Aorta (tissue), 5 donors: ENCODE measurements at regions not wholly inside any gene's neighbourhood (a gene's known extent, or its start where the extent isn't known, plus 50 kb on each side); places are given as distances from the start of the nearest gene placed in this dataset.
A peak's percentile ranks its signal among the peaks of the same experiment; 100 is the strongest.

Experiments
- ATAC-seq: fragments of 200-7000 bp; cut with Tn5 transposase; one replicate; pipeline ENCODE4 v1.9.1; 2022; ENCODE audit warnings: moderate library complexity; ENCODE audit not compliant: low FRiP score
- DNase-seq, 2 donors: peaks; one replicate each; pipeline ENCODE4 v3.0.0-alpha.2; 2020
- H3K27ac ChIP-seq, 2 donors: one replicate each; pipeline ENCODE4 v1.5.1; 2013; ENCODE audit warnings: low read length in 2 of 2, mild to moderate bottlenecking in 2 of 2, moderate library complexity in 2 of 2, control low read depth in 1 of 2, inconsistent platforms in 1 of 2, low read depth in 1 of 2
- H3K27me3 ChIP-seq, 2 donors: one replicate each; pipeline ENCODE4 v1.6.1; 2013; ENCODE audit warnings: control low read depth in 1 of 2, low read length in 1 of 2, mild to moderate bottlenecking in 1 of 2, moderate library complexity in 1 of 2; ENCODE audit not compliant: insufficient read depth in 2 of 2, control insufficient read depth in 1 of 2
- H3K36me3 ChIP-seq, 2 donors: one replicate each; pipeline ENCODE4 v1.6.1; 2013; ENCODE audit warnings: control low read depth in 1 of 2, low read length in 1 of 2, mild to moderate bottlenecking in 1 of 2; ENCODE audit not compliant: insufficient read depth in 2 of 2, control insufficient read depth in 1 of 2
- H3K4me1 ChIP-seq, 2 donors: one replicate each; pipeline ENCODE4 v1.6.1; 2013; ENCODE audit warnings: low read length in 2 of 2, control low read depth in 1 of 2, mild to moderate bottlenecking in 1 of 2, moderate library complexity in 1 of 2; ENCODE audit not compliant: insufficient read depth in 2 of 2, control insufficient read depth in 1 of 2
- H3K4me3 ChIP-seq, 2 donors: one replicate each; pipeline ENCODE4 v1.5.1; 2013; ENCODE audit warnings: low read length in 2 of 2, control low read depth in 1 of 2, mild to moderate bottlenecking in 1 of 2
- H3K9me3 ChIP-seq: one replicate; pipeline ENCODE4 v1.6.1; 2013; ENCODE audit warnings: mild to moderate bottlenecking, low read length; ENCODE audit not compliant: control insufficient read depth
- WGBS, 2 donors: extraction: QIAGEN DNeasy Blood & Tissue Kit; methylation state at CpG; one replicate each; pipeline ENCODE4 v1.1.7; 2013; 5-methylcytosine and 5-hydroxymethylcytosine counted together
- intact Hi-C, 2 donors: fragments of 100-400 bp; cut with DNase I; formaldehyde crosslinking; loops; one replicate each; pipeline versions ENCODE4 v1.14.2 to v1.15.0; 2022
- donor health status: healthy with polysubstance abuse.
- donor health status: Bipolar disorder and iron deficiency.
- donor health status: DM: no; HTN: no; CAD: no.
- donor health status: DM: no; HTN: no; CAD: no.
- donor health status: DM: yes; HTN: yes; CAD: no.

GRCh38 chr11:11028017-11028692, 170.3 kb upstream of the ZBED5 start:
- Histone ChIP-seq H3K27ac (no peak overlapping the region), H3K4me3 (no peak overlapping the region), H3K27me3 (no peaks in the 10 kb centered on the region), H3K4me1 (no peaks in the 10 kb centered on the region), H3K36me3 (no peaks in the 10 kb centered on the region), H3K9me3 (no peaks in the 10 kb centered on the region)
- WGBS, 2 donors: 24 to 25% methylated on average over 5 of the region's 5 CpGs
- intact Hi-C loops: no loop called here
- ATAC-seq (peak; percentile 73), DNase-seq (peak; percentile 77 to 90)

- no peaks in the 10 kb centered on the region for H3K27me3 ChIP-seq
- H3K4me1 ChIP-seq: no peaks in the 10 kb centered on the region
- no peaks in the 10 kb centered on the region for H3K9me3 ChIP-seq
- 19 to 20% methylated on average over 1 of the region's 1 CpG for WGBS, 2 donors
- H3K36me3 ChIP-seq: no peaks in the 10 kb centered on the region
- intact Hi-C loops: no loop called here
- no peak for ATAC-seq
- H3K27ac ChIP-seq: no peak overlapping the region
- H3K4me3 ChIP-seq: no peak overlapping the region
- no peak for DNase-seq
These were observed 169.4 kb upstream of the ZBED5 start for GRCh38 chr11:11027288-11027687.

GRCh38 chr11:11025087-11025486, 167.2 kb upstream of the ZBED5 start:
- H3K4me3 ChIP-seq: no peak overlapping the region
- 86 to 89% methylated on average over 2 of the region's 2 CpGs for WGBS, 2 donors
- intact Hi-C loops: loop anchor here in 1 of 2 donors (2.0 kb wide), 1 partner anchor 92 kb away; no protein-coding TSS in a partner anchor
- no peak overlapping the region for H3K27ac ChIP-seq
- H3K9me3 ChIP-seq: no peaks in the 10 kb centered on the region
- ATAC-seq (no peak), DNase-seq (no peak)
- no peaks in the 10 kb centered on the region for H3K36me3 ChIP-seq
- no peaks in the 10 kb centered on the region for H3K4me1 ChIP-seq
- H3K27me3 ChIP-seq: no peaks in the 10 kb centered on the region

GRCh38 chr11:11022125-11022730, 164.4 kb upstream of the ZBED5 start:
- 14 to 16% methylated on average over 4 of the region's 4 CpGs for WGBS, 2 donors
- no peak overlapping the region for H3K4me3 ChIP-seq
- H3K9me3 ChIP-seq: no peaks in the 10 kb centered on the region
- DNase-seq (no peak), ATAC-seq (no peak)
- intact Hi-C loops: loop anchor here in 1 of 2 donors (1.0 kb wide), 1 partner anchor 88 kb away; no protein-coding TSS in a partner anchor
- no peaks in the 10 kb centered on the region for H3K27me3 ChIP-seq
- no peaks in the 10 kb centered on the region for H3K4me1 ChIP-seq
- no peak overlapping the region for H3K27ac ChIP-seq
- H3K36me3 ChIP-seq: no peaks in the 10 kb centered on the region

GRCh38 chr11:11021563-11021962, 163.7 kb upstream of the ZBED5 start:
- DNase-seq (no peak), ATAC-seq (no peak)
- WGBS, 2 donors: 78 to 84% methylated on average over 4 of the region's 4 CpGs
- Histone ChIP-seq H3K27ac (no peak overlapping the region), H3K9me3 (no peaks in the 10 kb centered on the region), H3K27me3 (no peaks in the 10 kb centered on the region), H3K36me3 (no peaks in the 10 kb centered on the region), H3K4me3 (no peak overlapping the region), H3K4me1 (no peaks in the 10 kb centered on the region)
- intact Hi-C loops: loop anchor here in 1 of 2 donors (2.0 kb wide), 1 partner anchor 229 kb away; no protein-coding TSS in a partner anchor

GRCh38 chr11:11020747-11021149, 162.9 kb upstream of the ZBED5 start:
- intact Hi-C loops: loop anchor here in 1 of 2 donors (2.0 kb wide), 1 partner anchor 228 kb away; no protein-coding TSS in a partner anchor
- ATAC-seq (no peak), DNase-seq (no peak)
- H3K36me3 ChIP-seq: no peaks in the 10 kb centered on the region
- H3K4me1 ChIP-seq: no peaks in the 10 kb centered on the region
- 71 to 72% methylated on average over 6 of the region's 6 CpGs for WGBS, 2 donors
- H3K27me3 ChIP-seq: no peaks in the 10 kb centered on the region
- H3K27ac ChIP-seq: no peak overlapping the region
- H3K4me3 ChIP-seq: no peak overlapping the region
- H3K9me3 ChIP-seq: no peaks in the 10 kb centered on the region

- Histone ChIP-seq H3K27me3 (no peaks in the 10 kb centered on the region), H3K36me3 (no peaks in the 10 kb centered on the region), H3K27ac (no peak overlapping the region), H3K9me3 (no peaks in the 10 kb centered on the region), H3K4me1 (no peaks in the 10 kb centered on the region), H3K4me3 (no peak overlapping the region)
- intact Hi-C loops: loop anchor here in 1 of 2 donors (2.0 kb wide), 1 partner anchor 227 kb away; no protein-coding TSS in a partner anchor
- DNase-seq: no peak
- ATAC-seq: no peak
- WGBS, 2 donors: 88 to 92% methylated on average over 11 to 12 of the region's 12 CpGs
These were observed 162.4 kb upstream of the ZBED5 start for GRCh38 chr11:11020219-11020726.

- Histone ChIP-seq H3K27ac (no peak overlapping the region), H3K9me3 (no peaks in the 10 kb centered on the region), H3K4me1 (no peaks in the 10 kb centered on the region), H3K4me3 (no peak overlapping the region), H3K36me3 (no peaks in the 10 kb centered on the region), H3K27me3 (no peaks in the 10 kb centered on the region)
- intact Hi-C loops: no loop called here
- no peak for DNase-seq
- no peak for ATAC-seq
These were observed 159.1 kb upstream of the ZBED5 start for GRCh38 chr11:11016943-11017342.

GRCh38 chr11:11016068-11016467, 158.2 kb upstream of the ZBED5 start:
- H3K4me3 ChIP-seq: no peak overlapping the region
- WGBS, 2 donors: 94 to 99% methylated on average over 2 of the region's 2 CpGs
- no peak for DNase-seq
- no peak overlapping the region for H3K27ac ChIP-seq
- intact Hi-C loops: no loop called here
- H3K9me3 ChIP-seq: no peaks in the 10 kb centered on the region
- ATAC-seq: no peak
- H3K36me3 ChIP-seq: no peaks in the 10 kb centered on the region
- no peaks in the 10 kb centered on the region for H3K4me1 ChIP-seq
- no peaks in the 10 kb centered on the region for H3K27me3 ChIP-seq
